Right renal cortex interstitium (tissue), 3 donors: ENCODE measurements at regions not wholly inside any gene's neighbourhood (a gene's known extent, or its start where the extent isn't known, plus 50 kb on each side); places are given as distances from the start of the nearest gene placed in this dataset.
A peak's percentile ranks its signal among the peaks of the same experiment; 100 is the strongest.

Experiments
- DNase-seq, 3 donors: peaks; one replicate each; pipeline ENCODE4 v3.0.0-alpha.2; 2013; ENCODE audit warnings: low read depth in 3 of 3, low spot score in 2 of 3

- no peak for DNase-seq
Observed at GRCh38 chr7:3192669-3193068, 108.4 kb upstream of the SDK1 start.

GRCh38 chr7:3193379-3194120 is 107.5 kb upstream of the SDK1 start:
- no peak for DNase-seq

- DNase-seq = peak in 1 of 3 donors; percentile 50
Observed at GRCh38 chr7:3194501-3195141, 106.4 kb upstream of the SDK1 start.

DNA sequence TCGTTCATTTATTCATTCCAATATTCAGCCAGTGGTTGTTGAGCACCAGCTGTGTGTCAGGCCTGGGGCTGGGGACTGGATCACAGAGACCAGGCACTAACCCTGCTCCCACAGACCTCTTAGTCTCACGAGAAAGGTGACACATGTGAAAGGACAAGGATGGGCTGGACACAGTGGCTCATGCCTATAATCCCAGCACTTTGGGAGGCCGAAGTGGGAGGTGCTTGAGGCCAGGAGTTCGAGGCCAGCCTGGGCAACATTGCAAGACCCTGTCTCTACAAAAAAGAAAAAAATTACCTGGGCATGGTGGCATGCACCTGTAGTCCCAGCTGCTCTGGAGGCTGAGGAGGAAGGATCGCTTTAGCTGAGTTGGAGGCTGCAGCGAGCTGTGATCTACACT is 105.9 kb upstream of the SDK1 start:
- DNase-seq = no peak

- DNase-seq = no peak
Observed at GRCh38 chr7:3196629-3197400, 104.2 kb upstream of the SDK1 start.

DNA sequence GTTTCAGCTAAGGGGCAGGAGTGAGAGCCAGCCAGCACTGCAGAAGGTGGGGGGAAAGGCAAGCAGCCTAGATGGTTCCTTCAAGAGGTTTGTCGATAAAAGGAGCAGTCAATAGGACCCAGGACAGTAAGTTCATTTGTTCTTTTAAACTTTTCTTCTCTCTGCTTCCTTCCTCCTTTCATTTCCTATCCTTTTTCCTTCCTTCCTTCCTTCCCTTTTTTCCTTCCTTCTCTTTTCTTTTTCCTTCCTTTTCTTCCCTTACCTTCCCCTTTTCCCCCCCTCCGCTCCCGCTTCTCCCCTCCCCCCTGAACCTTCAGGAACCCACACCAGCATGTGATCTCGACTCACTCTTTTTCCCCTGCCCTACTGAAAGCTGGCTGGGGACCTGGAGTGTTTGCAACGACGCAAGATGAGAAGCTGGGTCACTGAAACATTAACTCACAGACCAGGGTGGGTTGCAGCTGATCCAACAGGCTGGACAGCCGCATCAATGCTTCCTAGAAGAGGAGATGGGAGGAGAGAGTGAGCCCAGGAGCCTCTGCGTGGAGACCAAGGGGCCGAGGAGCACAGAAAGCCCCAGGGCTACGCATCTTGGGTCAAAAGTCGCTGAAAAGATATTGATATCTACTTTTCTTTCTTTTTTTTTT is 103.4 kb upstream of the SDK1 start:
- DNase-seq = no peak

DNA sequence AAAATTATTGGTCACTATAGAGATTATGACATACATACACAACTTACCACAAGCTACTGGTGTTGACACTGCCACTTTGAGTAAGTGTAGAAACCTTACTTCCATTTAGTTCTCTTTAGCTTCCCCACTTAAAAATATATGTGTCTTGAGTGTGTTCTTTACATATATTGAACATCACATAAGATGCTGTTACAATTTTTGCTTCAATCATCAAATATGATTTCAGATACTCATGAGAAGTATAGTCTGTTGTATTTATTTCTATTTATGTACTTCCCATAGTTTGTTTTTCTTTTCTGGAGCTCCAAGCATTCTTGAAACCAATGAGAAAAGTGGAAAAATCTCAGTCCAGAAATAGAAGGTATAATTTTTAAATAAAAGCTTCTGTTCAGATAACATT is 102.7 kb upstream of the SDK1 start:
- DNase-seq = no peak

DNA sequence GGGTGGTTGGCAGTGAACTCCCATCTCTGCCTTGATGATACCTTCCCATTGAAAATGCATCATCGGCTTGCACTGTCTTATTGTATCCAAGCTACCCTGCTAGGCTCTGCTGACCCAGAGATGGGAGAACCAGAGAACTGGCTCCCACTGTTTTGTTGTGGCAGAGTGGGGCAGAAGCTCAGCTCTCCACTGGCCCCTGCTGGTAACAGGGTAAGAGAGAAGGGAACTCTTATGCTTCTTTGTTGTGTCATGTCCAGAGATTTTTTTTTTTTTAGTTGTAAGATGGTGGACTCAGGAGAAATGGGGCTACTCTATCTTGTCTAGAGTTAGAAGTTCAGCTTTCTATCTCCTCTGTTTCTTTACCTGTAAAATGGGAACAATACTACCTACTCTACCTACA is 100.5 kb upstream of the SDK1 start:
- no peak for DNase-seq

DNA sequence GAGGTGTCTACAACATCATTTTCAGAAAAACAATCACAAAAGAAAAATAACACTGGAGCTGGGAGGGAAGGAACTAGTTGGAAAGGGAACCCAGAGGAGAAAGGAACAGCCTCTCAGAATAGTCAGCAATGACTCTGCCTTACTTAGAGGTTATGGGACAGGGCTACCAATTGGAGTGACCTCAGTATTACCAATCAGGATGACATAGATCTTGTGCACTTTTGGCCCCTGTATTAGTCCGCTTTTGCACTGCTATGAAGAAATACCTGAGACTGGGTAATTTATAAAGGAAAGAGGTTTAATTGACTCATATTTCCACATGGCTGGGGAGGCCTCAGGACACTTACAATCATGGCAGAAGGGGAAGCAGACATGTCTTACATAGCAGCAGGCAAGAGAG is 99.7 kb upstream of the SDK1 start:
- no peak for DNase-seq

- no peak for DNase-seq
Observed at GRCh38 chr7:3201937-3202710, 98.9 kb upstream of the SDK1 start.

DNA sequence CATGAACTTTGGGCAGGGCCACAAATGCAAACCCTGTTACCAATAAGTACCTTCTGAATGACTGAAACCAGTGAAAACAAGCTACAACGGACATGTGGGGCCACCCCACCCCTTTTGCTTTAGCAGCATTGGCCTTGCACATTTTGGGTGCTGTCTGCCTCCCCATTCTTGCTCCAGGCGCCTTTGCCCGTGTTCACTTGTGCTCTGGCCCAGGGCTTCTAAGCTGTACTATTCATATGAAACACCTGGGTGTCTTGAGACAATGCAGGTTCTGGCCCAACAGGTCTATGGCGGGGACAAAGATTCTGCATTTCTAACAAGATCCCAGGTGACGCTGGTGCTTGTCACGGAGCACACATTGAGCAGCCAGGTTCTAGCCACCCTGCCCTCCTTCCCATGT is 96.5 kb upstream of the SDK1 start:
- no peak for DNase-seq

DNA sequence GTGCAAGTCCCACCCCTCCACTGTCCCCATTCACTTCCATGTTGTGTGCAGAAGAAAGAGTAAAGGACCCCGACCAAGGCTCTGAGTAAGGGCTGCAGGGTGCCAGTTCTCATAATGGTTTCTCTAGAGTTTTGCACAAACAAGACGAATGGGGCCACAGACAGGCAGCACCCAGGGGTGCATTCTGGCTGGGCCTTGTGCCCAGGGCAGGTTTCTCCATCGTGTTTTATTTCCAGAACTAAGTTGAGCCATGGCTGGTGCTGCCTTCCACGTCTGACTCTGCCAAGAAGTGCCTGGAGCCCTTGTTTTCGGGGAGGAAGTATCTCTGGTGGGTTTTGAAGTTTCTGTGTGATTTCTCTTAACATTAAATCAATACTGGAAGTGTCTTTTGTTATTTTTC is 95.0 kb upstream of the SDK1 start:
- DNase-seq = no peak

DNA sequence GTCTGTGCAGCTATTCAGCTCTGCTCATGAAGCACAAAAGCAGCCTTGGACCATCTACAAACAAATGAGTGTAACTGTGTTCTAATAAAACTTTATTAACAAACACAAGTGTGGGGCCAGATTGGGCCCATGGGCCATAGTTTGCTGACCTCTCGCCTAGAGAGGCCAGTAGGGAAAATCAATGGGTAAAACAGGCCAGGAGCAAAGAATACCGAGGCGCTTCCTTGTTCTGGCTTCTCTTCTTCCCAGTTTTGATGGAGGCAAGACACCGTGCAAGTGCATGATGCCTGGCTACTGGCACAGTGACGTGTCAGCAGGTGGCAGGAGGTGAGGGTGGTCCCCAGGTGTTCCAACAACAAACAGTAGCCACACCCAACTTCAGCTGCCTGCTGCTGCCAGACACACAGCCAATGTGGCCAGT is 94.3 kb upstream of the SDK1 start:
- DNase-seq = no peak

- DNase-seq = no peak
Observed at GRCh38 chr7:3207387-3207902, 93.6 kb upstream of the SDK1 start.

DNA sequence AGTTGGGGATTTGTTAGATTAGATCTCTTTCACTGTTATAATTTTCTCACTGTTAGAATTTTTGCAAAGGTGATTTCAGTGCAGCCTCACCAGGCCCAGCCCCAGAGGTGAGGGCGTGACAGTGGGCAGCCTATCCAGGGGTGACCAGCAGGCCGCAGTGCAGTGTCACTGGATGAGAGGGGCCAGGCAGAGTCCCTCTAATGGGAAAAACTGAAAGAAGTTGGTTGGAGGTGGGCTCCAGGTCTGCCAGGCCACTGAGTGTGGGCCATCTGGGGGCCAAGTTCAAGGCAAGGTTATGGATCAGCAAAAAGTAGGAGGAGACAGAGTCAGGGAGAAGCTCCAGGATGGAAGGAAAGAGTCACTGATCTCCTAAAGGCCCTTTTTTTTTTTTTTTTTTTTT is 90.5 kb upstream of the SDK1 start:
- DNase-seq = no peak

DNA sequence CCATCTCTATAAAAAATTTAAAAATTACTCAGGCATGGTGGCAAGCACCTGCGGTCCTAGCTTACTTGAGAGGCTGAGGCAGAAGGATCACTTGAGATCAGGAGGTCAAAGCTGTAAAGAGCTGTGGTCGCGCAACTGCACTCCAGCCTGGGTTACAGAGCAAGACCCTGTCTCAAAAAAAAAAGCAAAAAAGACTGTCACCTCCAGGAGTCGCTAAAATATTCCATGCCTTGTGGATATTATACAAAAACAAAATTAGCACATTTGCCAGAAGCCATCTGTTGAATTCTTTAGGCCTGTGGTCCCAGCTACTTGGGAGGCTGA is 87.0 kb upstream of the SDK1 start:
- DNase-seq = no peak

GRCh38 chr7:3215624-3216585 is 85.1 kb upstream of the SDK1 start:
- peak in 1 of 3 donors; percentile 46 for DNase-seq

DNA sequence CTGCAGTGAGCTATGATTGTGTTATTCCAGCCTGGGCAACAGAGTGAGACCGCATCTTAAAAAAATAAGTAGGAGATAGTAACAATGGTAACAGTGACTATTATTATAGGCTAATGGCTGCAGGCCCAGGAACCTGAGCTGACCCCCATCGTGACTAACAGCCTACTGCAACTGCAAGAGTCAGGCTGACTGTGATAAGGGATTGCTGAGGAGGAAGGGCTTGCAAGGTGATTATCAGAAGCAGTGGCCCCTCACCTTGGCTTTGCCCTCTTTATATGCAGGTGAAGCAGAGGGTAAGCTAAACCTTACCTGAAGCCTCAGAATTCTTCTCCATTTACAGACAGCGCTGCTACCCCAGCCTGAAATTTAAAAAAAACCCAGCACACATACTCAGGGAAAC is 83.9 kb upstream of the SDK1 start:
- no peak for DNase-seq
